ENCODE measurements at regions not wholly inside any gene's neighbourhood (a gene's known extent, or its start where the extent isn't known, plus 50 kb on each side); places are given as distances from the start of the nearest gene placed in this dataset.

- DNase-seq (ENCODE audit: low read depth), result no peak
- TF ChIP-seq, protein P1, sequence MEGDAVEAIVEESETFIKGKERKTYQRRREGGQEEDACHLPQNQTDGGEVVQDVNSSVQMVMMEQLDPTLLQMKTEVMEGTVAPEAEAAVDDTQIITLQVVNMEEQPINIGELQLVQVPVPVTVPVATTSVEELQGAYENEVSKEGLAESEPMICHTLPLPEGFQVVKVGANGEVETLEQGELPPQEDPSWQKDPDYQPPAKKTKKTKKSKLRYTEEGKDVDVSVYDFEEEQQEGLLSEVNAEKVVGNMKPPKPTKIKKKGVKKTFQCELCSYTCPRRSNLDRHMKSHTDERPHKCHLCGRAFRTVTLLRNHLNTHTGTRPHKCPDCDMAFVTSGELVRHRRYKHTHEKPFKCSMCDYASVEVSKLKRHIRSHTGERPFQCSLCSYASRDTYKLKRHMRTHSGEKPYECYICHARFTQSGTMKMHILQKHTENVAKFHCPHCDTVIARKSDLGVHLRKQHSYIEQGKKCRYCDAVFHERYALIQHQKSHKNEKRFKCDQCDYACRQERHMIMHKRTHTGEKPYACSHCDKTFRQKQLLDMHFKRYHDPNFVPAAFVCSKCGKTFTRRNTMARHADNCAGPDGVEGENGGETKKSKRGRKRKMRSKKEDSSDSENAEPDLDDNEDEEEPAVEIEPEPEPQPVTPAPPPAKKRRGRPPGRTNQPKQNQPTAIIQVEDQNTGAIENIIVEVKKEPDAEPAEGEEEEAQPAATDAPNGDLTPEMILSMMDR (IDR thresholded peaks at IDR 0.05; ENCODE audit: low read depth, low read length, missing control alignments), result no peak
- in situ Hi-C loops (cut with HindIII; ENCODE audit: low sequenced_read_pairs), result no loop called here
- no peak overlapping the region for H3K4me3 ChIP-seq (ENCODE audit: low read depth, low read length)
These were observed 51.2 kb downstream of the FOXL3 start for GRCh38 chr7:340979-341694.

GRCh38 chr7:341841-342638 is 52.1 kb downstream of the FOXL3 start:
- in situ Hi-C loops (cut with HindIII; ENCODE audit: low sequenced_read_pairs), result no loop called here
- no peak overlapping the region for H3K4me3 ChIP-seq (ENCODE audit: low read depth, low read length)
- no peak for DNase-seq (ENCODE audit: low read depth)
- TF ChIP-seq, protein P1 (IDR thresholded peaks at IDR 0.05; ENCODE audit: low read depth, low read length, missing control alignments), result no peak

DNA sequence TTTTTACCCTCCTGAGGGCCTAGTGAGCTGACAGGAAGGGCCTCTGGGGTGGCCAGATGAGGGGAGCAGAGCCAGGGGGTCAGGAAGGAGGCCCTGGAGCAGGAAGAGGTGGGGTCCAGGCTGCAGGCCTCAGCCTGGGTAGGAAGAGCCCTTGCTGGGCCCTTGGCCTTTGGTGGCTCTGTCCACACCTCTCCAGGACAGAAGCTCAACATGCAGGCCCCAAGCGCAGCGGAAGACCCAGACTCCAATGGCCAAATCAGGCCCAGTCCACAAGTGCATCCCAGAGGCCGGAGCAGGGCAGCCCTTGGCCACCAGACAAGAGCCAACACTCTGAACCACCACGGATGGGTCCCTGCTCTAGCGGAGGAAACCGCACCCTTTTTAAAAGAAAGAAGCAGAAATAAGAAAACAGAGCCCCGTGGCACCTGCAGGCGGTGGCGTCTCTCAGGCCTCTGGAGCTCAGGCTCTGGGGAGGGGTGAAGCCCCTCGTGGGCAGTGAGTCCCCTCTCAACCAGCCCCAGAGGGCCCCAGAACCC is 52.8 kb downstream of the FOXL3 start:
- in situ Hi-C loops (cut with HindIII; ENCODE audit: low sequenced_read_pairs), result no loop called here

GRCh38 chr7:343227-343822 is 53.4 kb downstream of the FOXL3 start:
- no peak overlapping the region for H3K4me3 ChIP-seq (ENCODE audit: low read depth, low read length)
- no peak for DNase-seq (ENCODE audit: low read depth)
- TF ChIP-seq, protein P1 (IDR thresholded peaks at IDR 0.05; ENCODE audit: low read depth, low read length, missing control alignments), result no peak
- in situ Hi-C loops (cut with HindIII; ENCODE audit: low sequenced_read_pairs), result no loop called here

More for the DNA sequence above, 52.8 kb downstream of the FOXL3 start:
- no peak overlapping the region for H3K4me3 ChIP-seq (ENCODE audit: low read depth, low read length)
- DNase-seq (ENCODE audit: low read depth), result no peak
- TF ChIP-seq, protein P1 (IDR thresholded peaks at IDR 0.05; ENCODE audit: low read depth, low read length, missing control alignments), result no peak

DNA sequence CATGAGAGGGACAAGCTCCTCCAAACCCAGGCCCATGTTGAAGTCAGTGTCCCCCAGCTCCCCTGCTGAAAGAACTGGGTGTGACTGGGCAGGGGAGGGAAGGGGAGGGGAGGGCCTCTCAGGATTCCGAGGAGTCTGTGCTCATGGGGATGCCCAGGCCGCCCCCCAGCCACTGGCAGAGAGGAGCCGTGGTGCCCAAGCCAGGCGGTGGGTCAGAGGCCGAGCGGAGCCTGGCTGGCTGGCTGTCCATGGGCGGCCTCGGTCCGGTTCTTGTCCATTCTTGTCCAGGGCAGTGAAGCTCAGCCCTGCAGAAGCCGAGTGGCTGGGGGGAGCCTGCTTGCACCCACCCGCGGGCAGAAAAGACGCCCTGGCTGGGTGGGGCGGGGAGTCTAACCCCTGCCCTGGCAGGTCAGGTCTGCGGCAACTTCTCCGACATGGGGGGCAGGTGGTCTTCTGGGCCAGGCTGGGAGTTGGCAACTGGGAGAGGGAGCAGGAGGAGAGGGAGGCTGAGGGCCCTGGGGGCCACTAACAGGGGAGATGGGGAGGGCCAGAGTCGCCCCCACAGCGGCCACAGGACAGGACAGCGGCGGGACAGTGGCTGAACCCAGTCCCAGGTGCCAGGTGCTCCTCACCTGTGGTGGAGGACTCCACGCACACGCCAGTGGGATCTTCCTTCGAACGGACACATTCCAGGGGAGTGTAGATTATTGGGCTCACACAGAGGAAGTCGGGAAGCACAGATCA is 54.1 kb downstream of the FOXL3 start:
- in situ Hi-C loops (cut with HindIII; ENCODE audit: low sequenced_read_pairs), result no loop called here
- DNase-seq (ENCODE audit: low read depth), result no peak
- no peak overlapping the region for H3K4me3 ChIP-seq (ENCODE audit: low read depth, low read length)
- TF ChIP-seq, protein P1 (IDR thresholded peaks at IDR 0.05; ENCODE audit: low read depth, low read length, missing control alignments), result no peak

GRCh38 chr7:344608-344994 is 54.6 kb downstream of the FOXL3 start:
- in situ Hi-C loops (cut with HindIII; ENCODE audit: low sequenced_read_pairs), result no loop called here
- H3K4me3 ChIP-seq (ENCODE audit: low read depth, low read length), result no peak overlapping the region
- no peak for DNase-seq (ENCODE audit: low read depth)
- TF ChIP-seq, protein P1 (IDR thresholded peaks at IDR 0.05; ENCODE audit: low read depth, low read length, missing control alignments), result no peak
